ENCODE measurements at regions not wholly inside any gene's neighbourhood (a gene's known extent, or its start where the extent isn't known, plus 50 kb on each side); places are given as distances from the start of the nearest gene placed in this dataset.

DNA sequence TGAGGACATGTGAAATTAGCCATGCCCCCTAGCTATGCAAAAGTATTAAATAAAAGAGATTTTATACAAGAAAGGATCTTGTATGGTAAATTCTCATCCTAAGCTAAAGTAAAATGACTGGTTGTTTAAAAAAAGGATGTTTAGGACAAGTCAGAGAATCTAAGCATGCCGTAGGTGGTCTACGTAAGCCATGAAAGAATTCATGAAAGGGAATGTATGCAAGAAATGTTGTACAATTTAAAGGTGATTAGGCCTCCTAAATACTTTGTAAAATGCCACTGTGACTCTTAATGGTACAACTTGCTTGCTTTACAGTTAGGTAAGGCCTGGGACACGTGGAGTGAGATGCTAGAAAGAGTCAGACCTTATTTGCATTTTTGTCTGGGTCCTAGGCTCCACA, 209.0 kb downstream of the EFHB start:
- H3K36me3 Mint-ChIP-seq (ENCODE audit: low read depth, unreplicated experiment) = no peaks in the 10 kb centered on the region
- Histone ChIP-seq H3K4me2 (ENCODE audit: low read length) (no peak overlapping the region), H3K4me3 (ENCODE audit: insufficient read depth, low read depth, low read length) (no peak overlapping the region), H3K27ac (ENCODE audit: low read depth, low read length) (no peak overlapping the region), H3K4me1 (ENCODE audit: insufficient read depth, low read length) (no peaks in the 10 kb centered on the region), H4K20me1 (ENCODE audit: insufficient read depth, low read length) (no peaks in the 10 kb centered on the region), H3K27me3 (ENCODE audit: insufficient read depth, low read length) (no peaks in the 10 kb centered on the region), H3K79me2 (ENCODE audit: insufficient read depth, low read length) (no peaks in the 10 kb centered on the region), H3K9me3 (ENCODE audit: insufficient read depth, low read depth, low read length) (no peaks in the 10 kb centered on the region), H2AFZ (ENCODE audit: low read depth, low read length) (no peak overlapping the region), H3K36me3 (ENCODE audit: insufficient read depth, low read length) (no peaks in the 10 kb centered on the region), H3K9ac (ENCODE audit: low read length) (no peak overlapping the region)
- FAIRE-seq (no peak), DNase-seq (ENCODE audit: low read depth) (no peak)
- TF ChIP-seq EZH2 (IDR thresholded peaks at IDR 0.05; ENCODE audit: insufficient read depth, low read length) = no peak
- TF ChIP-seq, protein P1, sequence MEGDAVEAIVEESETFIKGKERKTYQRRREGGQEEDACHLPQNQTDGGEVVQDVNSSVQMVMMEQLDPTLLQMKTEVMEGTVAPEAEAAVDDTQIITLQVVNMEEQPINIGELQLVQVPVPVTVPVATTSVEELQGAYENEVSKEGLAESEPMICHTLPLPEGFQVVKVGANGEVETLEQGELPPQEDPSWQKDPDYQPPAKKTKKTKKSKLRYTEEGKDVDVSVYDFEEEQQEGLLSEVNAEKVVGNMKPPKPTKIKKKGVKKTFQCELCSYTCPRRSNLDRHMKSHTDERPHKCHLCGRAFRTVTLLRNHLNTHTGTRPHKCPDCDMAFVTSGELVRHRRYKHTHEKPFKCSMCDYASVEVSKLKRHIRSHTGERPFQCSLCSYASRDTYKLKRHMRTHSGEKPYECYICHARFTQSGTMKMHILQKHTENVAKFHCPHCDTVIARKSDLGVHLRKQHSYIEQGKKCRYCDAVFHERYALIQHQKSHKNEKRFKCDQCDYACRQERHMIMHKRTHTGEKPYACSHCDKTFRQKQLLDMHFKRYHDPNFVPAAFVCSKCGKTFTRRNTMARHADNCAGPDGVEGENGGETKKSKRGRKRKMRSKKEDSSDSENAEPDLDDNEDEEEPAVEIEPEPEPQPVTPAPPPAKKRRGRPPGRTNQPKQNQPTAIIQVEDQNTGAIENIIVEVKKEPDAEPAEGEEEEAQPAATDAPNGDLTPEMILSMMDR (IDR thresholded peaks at IDR 0.05; ENCODE audit: insufficient read depth, low read depth, low read length) = no peak
- H3K27ac Mint-ChIP-seq (ENCODE audit: unreplicated experiment) = no peak overlapping the region
- H3K9me3 Mint-ChIP-seq (ENCODE audit: unreplicated experiment) = no peaks in the 10 kb centered on the region
- H3K4me3 Mint-ChIP-seq (ENCODE audit: unreplicated experiment) = no peak overlapping the region
- H3K4me1 Mint-ChIP-seq (ENCODE audit: low read depth, unreplicated experiment) = no peaks in the 10 kb centered on the region
- no peaks in the 10 kb centered on the region for H3K27me3 Mint-ChIP-seq (ENCODE audit: low read depth, unreplicated experiment)

DNA sequence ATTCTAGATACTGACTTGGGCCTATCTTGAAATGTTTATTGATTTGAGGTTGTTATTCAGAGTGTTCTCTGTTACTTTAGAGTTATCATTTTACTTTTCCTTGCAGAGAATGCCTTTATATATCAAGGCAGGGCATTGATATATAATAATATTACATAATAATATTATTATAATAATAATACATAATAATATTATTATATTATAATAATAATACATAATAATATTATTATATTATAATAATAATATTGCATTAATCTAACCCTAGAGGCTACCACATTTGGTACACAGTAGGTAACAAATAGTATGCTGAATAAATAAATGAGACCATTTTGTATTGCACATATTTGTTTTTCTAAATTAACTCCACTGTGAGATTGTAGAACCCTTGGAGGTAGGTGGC, 216.3 kb downstream of the EFHB start:
- H3K9me3 ChIP-seq (ENCODE audit: insufficient read depth, low read depth, low read length) = no peaks in the 10 kb centered on the region
- no peaks in the 10 kb centered on the region for H3K4me1 Mint-ChIP-seq (ENCODE audit: low read depth, unreplicated experiment)
- no peaks in the 10 kb centered on the region for H3K79me2 ChIP-seq (ENCODE audit: insufficient read depth, low read length)
- no peak overlapping the region for H3K4me3 ChIP-seq (ENCODE audit: insufficient read depth, low read depth, low read length)
- H3K9me3 Mint-ChIP-seq (ENCODE audit: unreplicated experiment) = no peaks in the 10 kb centered on the region
- H3K27me3 Mint-ChIP-seq (ENCODE audit: low read depth, unreplicated experiment) = no peaks in the 10 kb centered on the region
- FAIRE-seq (no peak), DNase-seq (ENCODE audit: low read depth) (no peak)
- no peaks in the 10 kb centered on the region for H3K36me3 ChIP-seq (ENCODE audit: insufficient read depth, low read length)
- H3K9ac ChIP-seq (ENCODE audit: low read length) = no peak overlapping the region
- TF ChIP-seq, protein P1 (IDR thresholded peaks at IDR 0.05; ENCODE audit: insufficient read depth, low read depth, low read length) = no peak
- TF ChIP-seq EZH2 (IDR thresholded peaks at IDR 0.05; ENCODE audit: insufficient read depth, low read length) = no peak
- H3K4me3 Mint-ChIP-seq (ENCODE audit: unreplicated experiment) = no peak overlapping the region
- no peaks in the 10 kb centered on the region for H3K4me1 ChIP-seq (ENCODE audit: insufficient read depth, low read length)
- no peak overlapping the region for H3K27ac Mint-ChIP-seq (ENCODE audit: unreplicated experiment)
- no peaks in the 10 kb centered on the region for H3K27me3 ChIP-seq (ENCODE audit: insufficient read depth, low read length)
- no peaks in the 10 kb centered on the region for H3K36me3 Mint-ChIP-seq (ENCODE audit: low read depth, unreplicated experiment)
- H3K4me2 ChIP-seq (ENCODE audit: low read length) = no peak overlapping the region
- H4K20me1 ChIP-seq (ENCODE audit: insufficient read depth, low read length) = no peaks in the 10 kb centered on the region
- no peak overlapping the region for H3K27ac ChIP-seq (ENCODE audit: low read depth, low read length)
- no peak overlapping the region for H2AFZ ChIP-seq (ENCODE audit: low read depth, low read length)

DNA sequence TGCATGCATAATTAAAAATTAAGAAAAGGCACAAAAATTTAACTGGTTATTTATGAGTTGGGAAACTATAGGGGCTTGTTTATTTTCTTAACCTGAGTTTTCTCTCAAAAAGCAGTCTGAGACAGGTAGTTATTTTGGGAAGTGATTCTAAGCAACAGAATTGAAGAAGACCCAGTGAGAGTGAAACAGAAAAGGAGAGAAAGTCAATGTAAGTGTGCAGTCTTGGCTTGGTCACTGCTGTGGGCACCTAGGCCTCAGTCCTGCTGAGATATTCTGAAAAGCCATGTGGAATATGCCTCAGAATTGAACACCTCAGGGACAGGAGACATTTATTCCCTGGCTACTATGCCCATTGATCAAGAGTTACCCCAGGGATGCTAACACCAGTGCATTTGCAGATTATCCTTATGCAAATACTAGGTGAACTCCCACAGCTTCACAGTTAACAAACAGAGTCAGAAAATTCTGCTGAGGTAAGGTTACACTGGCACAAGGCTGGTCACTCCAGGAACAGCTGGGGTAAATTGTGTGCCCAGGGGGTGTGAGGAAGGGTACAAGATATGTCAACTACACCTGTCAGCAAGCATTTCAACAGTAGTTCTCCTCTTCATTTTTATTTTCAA, 222.7 kb downstream of the EFHB start:
- Histone ChIP-seq H3K79me2 (ENCODE audit: insufficient read depth, low read length) (no peaks in the 10 kb centered on the region), H3K9ac (ENCODE audit: low read length) (no peak overlapping the region), H3K27me3 (ENCODE audit: insufficient read depth, low read length) (no peaks in the 10 kb centered on the region), H3K9me3 (ENCODE audit: insufficient read depth, low read depth, low read length) (peaks cover 3% of the 10 kb centered on the region), H3K36me3 (ENCODE audit: insufficient read depth, low read length) (no peaks in the 10 kb centered on the region), H3K27ac (ENCODE audit: low read depth, low read length) (no peak overlapping the region), H3K4me3 (ENCODE audit: insufficient read depth, low read depth, low read length) (no peak overlapping the region), H2AFZ (ENCODE audit: low read depth, low read length) (no peak overlapping the region), H3K4me1 (ENCODE audit: insufficient read depth, low read length) (no peaks in the 10 kb centered on the region), H3K4me2 (ENCODE audit: low read length) (no peak overlapping the region), H4K20me1 (ENCODE audit: insufficient read depth, low read length) (no peaks in the 10 kb centered on the region)
- H3K27me3 Mint-ChIP-seq (ENCODE audit: low read depth, unreplicated experiment) = no peaks in the 10 kb centered on the region
- H3K27ac Mint-ChIP-seq (ENCODE audit: unreplicated experiment) = no peak overlapping the region
- DNase-seq (ENCODE audit: low read depth) (no peak), FAIRE-seq (no peak)
- no peak overlapping the region for H3K4me3 Mint-ChIP-seq (ENCODE audit: unreplicated experiment)
- TF ChIP-seq, protein P1 (IDR thresholded peaks at IDR 0.05; ENCODE audit: insufficient read depth, low read depth, low read length) = no peak
- no peak for TF ChIP-seq EZH2 (IDR thresholded peaks at IDR 0.05; ENCODE audit: insufficient read depth, low read length)
- no peaks in the 10 kb centered on the region for H3K4me1 Mint-ChIP-seq (ENCODE audit: low read depth, unreplicated experiment)
- no peaks in the 10 kb centered on the region for H3K9me3 Mint-ChIP-seq (ENCODE audit: unreplicated experiment)
- no peaks in the 10 kb centered on the region for H3K36me3 Mint-ChIP-seq (ENCODE audit: low read depth, unreplicated experiment)
